T-cell (primary cell): ENCODE measurements at regions not wholly inside any gene's neighbourhood (a gene's known extent, or its start where the extent isn't known, plus 50 kb on each side); places are given as distances from the start of the nearest gene placed in this dataset.

Experiments used
- ATAC-seq, 4 experiments: fragments of 200-7000 bp in 3 of 4; fragments of 150-1000 bp in 1 of 4; cut with Tn5 transposase; replicated peaks in 1 of 4; 1 replicate in 3 of 4; 2 replicates in 1 of 4; pipeline ENCODE4 v1.10.0; 2021; ENCODE audit warnings: moderate library complexity in 3 of 4, mild to moderate bottlenecking in 2 of 4, moderate number of reproducible peaks in 1 of 4
- CTCF ChIA-PET, 2 donors: fragments of 300-600 bp; sonication (Branson Sonifier 250); formaldehyde crosslinking; loops; one replicate each; lab custom pipeline; 2022; ENCODE audit warnings: antibody characterized with exemption in 2 of 2; lab: Charles Lee
- POLR2A ChIA-PET, 2 donors: fragments of 300-600 bp; sonication (Branson Sonifier 250); formaldehyde crosslinking; loops; one replicate each; lab custom pipeline; 2022; ENCODE audit warnings: antibody characterized with exemption in 2 of 2; lab: Charles Lee
- DNase-seq, 35 experiments: peaks; one replicate each; pipeline versions ENCODE4 v3.0.0 to v3.0.0-alpha.2; 2013 to 2023
- H3K27ac ChIP-seq: one replicate; pipeline ENCODE4 v1.5.1; 2013; ENCODE audit warnings: low read length
- H3K27me3 ChIP-seq, 2 experiments: replicated peaks in 1 of 2; 1 replicate in 1 of 2; 2 replicates in 1 of 2; pipeline versions ENCODE4 v1.6.1 to v1.7.0; 2013; ENCODE audit warnings: low read length in 1 of 2, mixed read lengths in 1 of 2; ENCODE audit not compliant: control insufficient read depth in 2 of 2, insufficient read depth in 2 of 2; ENCODE audit errors: extremely low read depth in 1 of 2
- H3K36me3 ChIP-seq, 2 donors: 1 replicate in 1 of 2; 2 replicates in 1 of 2; pipeline versions ENCODE4 v1.6.1 to v1.7.0; 2013; ENCODE audit warnings: low read length in 1 of 2; ENCODE audit not compliant: control insufficient read depth in 2 of 2, insufficient read depth in 1 of 2; ENCODE audit errors: extremely low read depth in 1 of 2
- H3K4me1 ChIP-seq, 2 experiments: 1 replicate in 1 of 2; 2 replicates in 1 of 2; pipeline versions ENCODE4 v1.6.1 to v1.7.0; 2013; ENCODE audit warnings: low read length in 2 of 2, mixed read lengths in 1 of 2; ENCODE audit not compliant: insufficient read depth in 2 of 2, control insufficient read depth in 1 of 2; ENCODE audit errors: extremely low read depth in 1 of 2
- H3K4me3 ChIP-seq, 2 donors: 1 replicate in 1 of 2; 2 replicates in 1 of 2; pipeline versions ENCODE4 v1.5.1 to v1.7.0; 2013; ENCODE audit warnings: mild to moderate bottlenecking in 2 of 2, low read length in 1 of 2, moderate library complexity in 1 of 2; ENCODE audit not compliant: control insufficient read depth in 1 of 2; ENCODE audit errors: extremely low read depth in 1 of 2
- H3K9me3 ChIP-seq: 2 replicates; pipeline ENCODE4 v1.7.0; 2013
- H3K27ac Mint-ChIP-seq, 2 donors: one replicate each; pipeline ENCODE4 v1.8.0; 2020 to 2021; ENCODE audit warnings: mild to moderate bottlenecking in 2 of 2, mixed read lengths in 2 of 2
- H3K27me3 Mint-ChIP-seq, 2 donors: one replicate each; pipeline ENCODE4 v1.8.0; 2021 to 2022; ENCODE audit warnings: mixed read lengths in 2 of 2
- H3K36me3 Mint-ChIP-seq: one replicate; pipeline ENCODE4 v1.8.0; 2021; ENCODE audit warnings: mixed read lengths
- H3K4me1 Mint-ChIP-seq, 3 donors: one replicate each; pipeline ENCODE4 v1.8.0; 2020 to 2022; ENCODE audit warnings: mixed read lengths in 3 of 3, mild to moderate bottlenecking in 1 of 3
- H3K4me3 Mint-ChIP-seq, 3 donors: one replicate each; pipeline ENCODE4 v1.8.0; 2020 to 2022; ENCODE audit warnings: mild to moderate bottlenecking in 3 of 3, mixed read lengths in 3 of 3, moderate library complexity in 3 of 3
- H3K9me3 Mint-ChIP-seq, 3 donors: one replicate each; pipeline ENCODE4 v1.8.0; 2020 to 2022; ENCODE audit warnings: mixed read lengths in 3 of 3
- WGBS: methylation state at CpG from one replicate; pipeline ENCODE4 v1.1.5; 2013; ENCODE audit warnings: missing lambda C conversion rate; ENCODE audit not compliant: insufficient coverage; 5-methylcytosine and 5-hydroxymethylcytosine counted together

GRCh38 chr16:55225972-55226542 lies 97.9 kb upstream of the IRX6 start:
- Histone ChIP-seq H3K36me3 (no peaks in the 10 kb centered on the region), H3K27me3 (peaks cover 0 to 2% of the 10 kb centered on the region in 2 experiments), H3K4me3 (no peak overlapping the region), H3K9me3 (no peaks in the 10 kb centered on the region), H3K4me1 (no peaks in the 10 kb centered on the region), H3K27ac (no peak overlapping the region)
- ChIA-PET CTCF (no interaction called here), POLR2A (no interaction called here)
- WGBS = 77% methylated on average over 4 of the region's 5 CpGs
- Mint-ChIP-seq H3K27ac (no peak overlapping the region), H3K4me3 (no peak overlapping the region), H3K4me1 (no peaks in the 10 kb centered on the region), H3K9me3 (peaks cover 7 to 13% (median 10%) of the 10 kb centered on the region in 3 donors), H3K27me3 (peaks cover 0 to 12% of the 10 kb centered on the region in 2 donors), H3K36me3 (no peaks in the 10 kb centered on the region)
- DNase-seq (no peak), ATAC-seq (no peak)

GRCh38 chr16:55232822-55233221 lies 91.2 kb upstream of the IRX6 start:
- Mint-ChIP-seq H3K4me1 (no peaks in the 10 kb centered on the region), H3K27me3 (peaks cover 3 to 8% of the 10 kb centered on the region in 2 donors), H3K27ac (no peak overlapping the region), H3K4me3 (no peak overlapping the region), H3K36me3 (no peaks in the 10 kb centered on the region), H3K9me3 (no peaks in the 10 kb centered on the region)
- Histone ChIP-seq H3K4me1 (no peaks in the 10 kb centered on the region), H3K27ac (no peak overlapping the region), H3K36me3 (no peaks in the 10 kb centered on the region), H3K9me3 (no peaks in the 10 kb centered on the region), H3K4me3 (no peak overlapping the region), H3K27me3 (peaks cover 2 to 5% of the 10 kb centered on the region in 2 experiments)
- DNase-seq (no peak), ATAC-seq (no peak)
- WGBS = 79% methylated on average over 2 of the region's 7 CpGs
- ChIA-PET POLR2A (no interaction called here), CTCF (interaction anchor here in 1 of 2 donors (0.5 kb wide), 1 partner anchor 1342 kb away, joined by 3 read pairs; no protein-coding TSS in a partner anchor)

GRCh38 chr16:55233464-55233863 lies 90.5 kb upstream of the IRX6 start:
- CTCF ChIA-PET = interaction anchor here in 1 of 2 donors (0.5 kb wide), 1 partner anchor 1343 kb away, joined by 3 read pairs; no protein-coding TSS in a partner anchor
- WGBS = no CpG with 5 or more reads among the region's 1 CpG
- DNase-seq (no peak), ATAC-seq (no peak)
- Histone ChIP-seq H3K4me3 (no peak overlapping the region), H3K36me3 (no peaks in the 10 kb centered on the region), H3K4me1 (no peaks in the 10 kb centered on the region), H3K27me3 (peaks cover 2 to 5% of the 10 kb centered on the region in 2 experiments), H3K27ac (no peak overlapping the region), H3K9me3 (no peaks in the 10 kb centered on the region)
- Mint-ChIP-seq H3K36me3 (no peaks in the 10 kb centered on the region), H3K4me1 (no peaks in the 10 kb centered on the region), H3K9me3 (no peaks in the 10 kb centered on the region), H3K27me3 (peaks cover 3 to 8% of the 10 kb centered on the region in 2 donors), H3K4me3 (no peak overlapping the region), H3K27ac (no peak overlapping the region)
- POLR2A ChIA-PET = no interaction called here

GRCh38 chr16:55236655-55237054 lies 87.3 kb upstream of the IRX6 start:
- Mint-ChIP-seq H3K9me3 (peaks cover 0 to under 1% (median 0%) of the 10 kb centered on the region in 3 donors), H3K27me3 (peaks cover 9 to 14% of the 10 kb centered on the region in 2 donors), H3K36me3 (no peaks in the 10 kb centered on the region), H3K4me3 (no peak overlapping the region), H3K27ac (no peak overlapping the region), H3K4me1 (no peaks in the 10 kb centered on the region)
- WGBS = 75% methylated on average over 2 of the region's 5 CpGs
- H3K4me1 ChIP-seq = no peaks in the 10 kb centered on the region
- ChIA-PET CTCF (no interaction called here), POLR2A (no interaction called here)
- DNase-seq (no peak), ATAC-seq (no peak)
- no peak overlapping the region for H3K4me3 ChIP-seq
- peaks cover 0 to 5% of the 10 kb centered on the region in 2 experiments for H3K27me3 ChIP-seq
- H3K27ac ChIP-seq = no peak overlapping the region
- no peaks in the 10 kb centered on the region for H3K9me3 ChIP-seq
- no peaks in the 10 kb centered on the region for H3K36me3 ChIP-seq

GRCh38 chr16:55239723-55240122 lies 84.3 kb upstream of the IRX6 start:
- Mint-ChIP-seq H3K4me3 (no peak overlapping the region), H3K36me3 (no peaks in the 10 kb centered on the region), H3K27me3 (peaks cover 15 to 17% of the 10 kb centered on the region in 2 donors), H3K4me1 (no peaks in the 10 kb centered on the region), H3K27ac (no peak overlapping the region), H3K9me3 (peaks cover 0 to 5% (median 0%) of the 10 kb centered on the region in 3 donors)
- ATAC-seq (no peak), DNase-seq (no peak)
- ChIA-PET POLR2A (no interaction called here), CTCF (no interaction called here)
- Histone ChIP-seq H3K4me3 (no peak overlapping the region), H3K9me3 (no peaks in the 10 kb centered on the region), H3K36me3 (no peaks in the 10 kb centered on the region), H3K4me1 (no peaks in the 10 kb centered on the region), H3K27me3 (peaks cover 0 to 6% of the 10 kb centered on the region in 2 experiments), H3K27ac (no peak overlapping the region)

GRCh38 chr16:55240888-55241287 lies 83.1 kb upstream of the IRX6 start:
- H3K4me3 Mint-ChIP-seq = no peak overlapping the region
- H3K9me3 Mint-ChIP-seq = peaks cover 0 to 5% (median 0%) of the 10 kb centered on the region in 3 donors
- H3K27ac Mint-ChIP-seq = no peak overlapping the region
- DNase-seq (no peak), ATAC-seq (no peak)
- Histone ChIP-seq H3K9me3 (no peaks in the 10 kb centered on the region), H3K4me3 (no peak overlapping the region), H3K4me1 (no peaks in the 10 kb centered on the region), H3K27ac (no peak overlapping the region), H3K27me3 (peaks cover 0 to 6% of the 10 kb centered on the region in 2 experiments), H3K36me3 (no peaks in the 10 kb centered on the region)
- POLR2A ChIA-PET = no interaction called here
- H3K36me3 Mint-ChIP-seq = no peaks in the 10 kb centered on the region
- CTCF ChIA-PET = no interaction called here
- no peaks in the 10 kb centered on the region for H3K4me1 Mint-ChIP-seq
- 89% methylated on average over 4 of the region's 7 CpGs for WGBS
- H3K27me3 Mint-ChIP-seq = peaks cover 15 to 17% of the 10 kb centered on the region in 2 donors
